SK-N-SH (cell line): ENCODE measurements at regions not wholly inside any gene's neighbourhood (a gene's known extent, or its start where the extent isn't known, plus 50 kb on each side); places are given as distances from the start of the nearest gene placed in this dataset.

ENCODE experiments used
- EP300 ChIP-seq, 2 experiments: IDR thresholded peaks; 2 replicates each; pipeline versions ENCODE4 v1.4.0 to v1.6.1; 2012; ENCODE audit warnings: borderline replicate concordance in 1 of 2, low read depth in 1 of 2, low read length in 1 of 2
- JUND ChIP-seq: IDR thresholded peaks from 2 replicates; pipeline ENCODE4 v1.4.0; 2012
- NRF1 ChIP-seq: IDR thresholded peaks from 2 replicates; pipeline ENCODE4 v1.6.1; 2012; ENCODE audit warnings: low read depth, mild to moderate bottlenecking, low read length
- POLR2AphosphoS5 ChIP-seq: IDR thresholded peaks from 2 replicates; pipeline ENCODE4 v1.6.1; 2012; ENCODE audit warnings: low read depth, low read length
- SIN3A ChIP-seq: IDR thresholded peaks from 2 replicates; pipeline ENCODE4 v1.6.1; 2012; ENCODE audit warnings: low read depth, mild to moderate bottlenecking, low read length, moderate library complexity, borderline replicate concordance
- TAF1 ChIP-seq: IDR thresholded peaks from 2 replicates; pipeline ENCODE4 v1.6.1; 2012; ENCODE audit warnings: low read depth, mild to moderate bottlenecking, low read length, moderate library complexity, borderline replicate concordance
- YY1 ChIP-seq: IDR thresholded peaks from 2 replicates; pipeline ENCODE4 v1.4.0; 2012; ENCODE audit warnings: low read depth, mild to moderate bottlenecking
- TF ChIP-seq, protein P1 (sequence below): fragments of 200-600 bp; sonication (generic); IDR thresholded peaks from 2 replicates; pipeline ENCODE4 v1.6.1; 2017; ENCODE audit warnings: antibody characterized with exemption, mild to moderate bottlenecking, moderate library complexity
- TF ChIP-seq, protein P2 (sequence below): fragments of 150-350 bp; IDR thresholded peaks from 2 replicates; pipeline ENCODE4 v1.6.1; 2017; ENCODE audit warnings: antibody characterized with exemption, low read length, low read depth, borderline replicate concordance
- TF ChIP-seq, protein P3 (sequence below): IDR thresholded peaks from 2 replicates; pipeline ENCODE4 v1.6.1; 2012; ENCODE audit warnings: mild to moderate bottlenecking, low read depth, low read length, moderate library complexity
- TF ChIP-seq, protein P4 (sequence below): IDR thresholded peaks from 2 replicates; pipeline ENCODE4 v1.4.0; 2012; ENCODE audit warnings: low read depth, borderline replicate concordance

DNA sequence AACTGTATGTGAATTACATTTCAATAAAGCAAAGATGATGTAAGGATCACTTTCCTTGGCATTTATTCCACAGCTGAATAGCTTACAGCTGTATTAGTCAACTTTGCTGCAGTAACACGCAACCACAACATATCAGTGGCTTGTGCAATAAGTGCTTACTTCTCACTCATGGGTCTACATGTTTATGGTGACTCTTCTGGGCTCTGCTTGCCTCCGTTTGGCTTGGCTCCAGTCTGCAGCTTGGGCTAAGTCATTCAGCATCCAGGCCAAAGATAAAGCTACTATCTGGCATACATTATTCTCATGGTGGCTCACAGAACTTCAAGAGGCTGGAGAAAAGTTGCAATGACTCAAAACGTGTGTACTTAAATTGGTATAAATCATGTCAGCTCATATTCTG is 355.0 kb downstream of the RNF144A start:
- TF ChIP-seq POLR2AphosphoS5 = no peak
- no peak for TF ChIP-seq TAF1
- TF ChIP-seq, protein P1, sequence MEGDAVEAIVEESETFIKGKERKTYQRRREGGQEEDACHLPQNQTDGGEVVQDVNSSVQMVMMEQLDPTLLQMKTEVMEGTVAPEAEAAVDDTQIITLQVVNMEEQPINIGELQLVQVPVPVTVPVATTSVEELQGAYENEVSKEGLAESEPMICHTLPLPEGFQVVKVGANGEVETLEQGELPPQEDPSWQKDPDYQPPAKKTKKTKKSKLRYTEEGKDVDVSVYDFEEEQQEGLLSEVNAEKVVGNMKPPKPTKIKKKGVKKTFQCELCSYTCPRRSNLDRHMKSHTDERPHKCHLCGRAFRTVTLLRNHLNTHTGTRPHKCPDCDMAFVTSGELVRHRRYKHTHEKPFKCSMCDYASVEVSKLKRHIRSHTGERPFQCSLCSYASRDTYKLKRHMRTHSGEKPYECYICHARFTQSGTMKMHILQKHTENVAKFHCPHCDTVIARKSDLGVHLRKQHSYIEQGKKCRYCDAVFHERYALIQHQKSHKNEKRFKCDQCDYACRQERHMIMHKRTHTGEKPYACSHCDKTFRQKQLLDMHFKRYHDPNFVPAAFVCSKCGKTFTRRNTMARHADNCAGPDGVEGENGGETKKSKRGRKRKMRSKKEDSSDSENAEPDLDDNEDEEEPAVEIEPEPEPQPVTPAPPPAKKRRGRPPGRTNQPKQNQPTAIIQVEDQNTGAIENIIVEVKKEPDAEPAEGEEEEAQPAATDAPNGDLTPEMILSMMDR = no peak
- no peak for TF ChIP-seq JUND
- no peak for TF ChIP-seq NRF1
- TF ChIP-seq EP300 (IDR thresholded peaks at IDR 0.05; ENCODE audit: borderline replicate concordance in 1 of 2, low read depth in 1 of 2, low read length in 1 of 2) = no peak
- TF ChIP-seq, protein P2, sequence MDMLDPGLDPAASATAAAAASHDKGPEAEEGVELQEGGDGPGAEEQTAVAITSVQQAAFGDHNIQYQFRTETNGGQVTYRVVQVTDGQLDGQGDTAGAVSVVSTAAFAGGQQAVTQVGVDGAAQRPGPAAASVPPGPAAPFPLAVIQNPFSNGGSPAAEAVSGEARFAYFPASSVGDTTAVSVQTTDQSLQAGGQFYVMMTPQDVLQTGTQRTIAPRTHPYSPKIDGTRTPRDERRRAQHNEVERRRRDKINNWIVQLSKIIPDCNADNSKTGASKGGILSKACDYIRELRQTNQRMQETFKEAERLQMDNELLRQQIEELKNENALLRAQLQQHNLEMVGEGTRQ = no peak
- TF ChIP-seq YY1 = no peak
- TF ChIP-seq SIN3A = no peak
- TF ChIP-seq, protein P3, sequence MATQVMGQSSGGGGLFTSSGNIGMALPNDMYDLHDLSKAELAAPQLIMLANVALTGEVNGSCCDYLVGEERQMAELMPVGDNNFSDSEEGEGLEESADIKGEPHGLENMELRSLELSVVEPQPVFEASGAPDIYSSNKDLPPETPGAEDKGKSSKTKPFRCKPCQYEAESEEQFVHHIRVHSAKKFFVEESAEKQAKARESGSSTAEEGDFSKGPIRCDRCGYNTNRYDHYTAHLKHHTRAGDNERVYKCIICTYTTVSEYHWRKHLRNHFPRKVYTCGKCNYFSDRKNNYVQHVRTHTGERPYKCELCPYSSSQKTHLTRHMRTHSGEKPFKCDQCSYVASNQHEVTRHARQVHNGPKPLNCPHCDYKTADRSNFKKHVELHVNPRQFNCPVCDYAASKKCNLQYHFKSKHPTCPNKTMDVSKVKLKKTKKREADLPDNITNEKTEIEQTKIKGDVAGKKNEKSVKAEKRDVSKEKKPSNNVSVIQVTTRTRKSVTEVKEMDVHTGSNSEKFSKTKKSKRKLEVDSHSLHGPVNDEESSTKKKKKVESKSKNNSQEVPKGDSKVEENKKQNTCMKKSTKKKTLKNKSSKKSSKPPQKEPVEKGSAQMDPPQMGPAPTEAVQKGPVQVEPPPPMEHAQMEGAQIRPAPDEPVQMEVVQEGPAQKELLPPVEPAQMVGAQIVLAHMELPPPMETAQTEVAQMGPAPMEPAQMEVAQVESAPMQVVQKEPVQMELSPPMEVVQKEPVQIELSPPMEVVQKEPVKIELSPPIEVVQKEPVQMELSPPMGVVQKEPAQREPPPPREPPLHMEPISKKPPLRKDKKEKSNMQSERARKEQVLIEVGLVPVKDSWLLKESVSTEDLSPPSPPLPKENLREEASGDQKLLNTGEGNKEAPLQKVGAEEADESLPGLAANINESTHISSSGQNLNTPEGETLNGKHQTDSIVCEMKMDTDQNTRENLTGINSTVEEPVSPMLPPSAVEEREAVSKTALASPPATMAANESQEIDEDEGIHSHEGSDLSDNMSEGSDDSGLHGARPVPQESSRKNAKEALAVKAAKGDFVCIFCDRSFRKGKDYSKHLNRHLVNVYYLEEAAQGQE = no peak
- TF ChIP-seq, protein P4, sequence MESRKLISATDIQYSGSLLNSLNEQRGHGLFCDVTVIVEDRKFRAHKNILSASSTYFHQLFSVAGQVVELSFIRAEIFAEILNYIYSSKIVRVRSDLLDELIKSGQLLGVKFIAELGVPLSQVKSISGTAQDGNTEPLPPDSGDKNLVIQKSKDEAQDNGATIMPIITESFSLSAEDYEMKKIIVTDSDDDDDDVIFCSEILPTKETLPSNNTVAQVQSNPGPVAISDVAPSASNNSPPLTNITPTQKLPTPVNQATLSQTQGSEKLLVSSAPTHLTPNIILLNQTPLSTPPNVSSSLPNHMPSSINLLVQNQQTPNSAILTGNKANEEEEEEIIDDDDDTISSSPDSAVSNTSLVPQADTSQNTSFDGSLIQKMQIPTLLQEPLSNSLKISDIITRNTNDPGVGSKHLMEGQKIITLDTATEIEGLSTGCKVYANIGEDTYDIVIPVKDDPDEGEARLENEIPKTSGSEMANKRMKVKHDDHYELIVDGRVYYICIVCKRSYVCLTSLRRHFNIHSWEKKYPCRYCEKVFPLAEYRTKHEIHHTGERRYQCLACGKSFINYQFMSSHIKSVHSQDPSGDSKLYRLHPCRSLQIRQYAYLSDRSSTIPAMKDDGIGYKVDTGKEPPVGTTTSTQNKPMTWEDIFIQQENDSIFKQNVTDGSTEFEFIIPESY = no peak
